ENCODE measurements at regions not wholly inside any gene's neighbourhood (a gene's known extent, or its start where the extent isn't known, plus 50 kb on each side); places are given as distances from the start of the nearest gene placed in this dataset.

DNA sequence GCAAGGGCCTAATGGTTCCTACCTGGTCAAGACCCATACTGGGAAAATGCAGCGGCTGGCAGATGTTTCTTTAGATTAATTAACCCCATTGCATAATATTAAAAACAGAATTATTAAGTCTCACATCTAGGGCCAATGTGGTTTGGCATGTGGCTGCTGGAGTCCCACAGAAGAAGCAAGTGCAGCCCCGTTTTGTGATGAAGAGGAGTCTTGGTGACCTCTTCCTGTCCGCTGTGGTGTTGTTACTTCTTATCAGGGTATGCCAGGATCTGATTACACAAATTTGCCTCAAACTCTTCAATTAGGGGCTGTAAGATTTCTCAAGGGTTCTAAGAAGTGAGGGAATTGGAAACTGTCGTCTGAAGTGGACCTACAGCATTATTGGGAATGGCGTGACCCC, 240.3 kb downstream of the SEC23IP start:
- TF ChIP-seq POLR2AphosphoS5 (IDR thresholded peaks at IDR 0.05) = no peak
- Histone ChIP-seq H3K27me3 (replicated peaks in 1 of 7) (peaks cover 0 to 15% (median 0%) of the 10 kb centered on the region in 7 donors), H3K4me1 (no peaks in the 10 kb centered on the region), H3K27ac (no peak overlapping the region), H3K36me3 (no peaks in the 10 kb centered on the region), H3K4me3 (no peak overlapping the region), H3K9me3 (no peaks in the 10 kb centered on the region)
- 54 to 67% (median 62%) methylated on average over 5 of the region's 5 CpGs for WGBS, 5 donors
- intact Hi-C loops (cut with DNase I; ENCODE audit: low total_unique reads) = no loop called here
- DNase-seq = no peak

DNA sequence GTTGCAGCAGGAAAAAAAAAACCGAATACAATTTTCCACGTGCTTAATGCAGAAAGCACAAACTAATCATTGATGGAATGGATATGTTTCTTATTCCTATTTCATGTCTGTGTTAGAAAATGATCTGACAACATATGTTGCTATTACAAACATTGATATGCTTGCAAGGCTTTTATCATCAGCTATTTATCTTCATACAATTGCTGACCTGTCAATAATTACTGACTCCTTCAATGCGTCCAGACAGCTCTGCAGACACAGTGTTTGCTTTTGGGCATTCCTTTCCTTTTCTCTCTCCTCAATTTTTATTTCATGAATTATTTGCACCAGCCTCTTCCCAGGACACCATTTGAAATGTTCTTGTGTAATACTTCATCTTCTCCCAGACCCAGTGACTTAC, 246.2 kb downstream of the SEC23IP start:
- Histone ChIP-seq H3K27me3 (replicated peaks in 1 of 7) (peaks cover 0 to 9% (median 0%) of the 10 kb centered on the region in 7 donors), H3K27ac (no peak overlapping the region), H3K4me1 (no peaks in the 10 kb centered on the region), H3K4me3 (no peak overlapping the region), H3K36me3 (no peaks in the 10 kb centered on the region), H3K9me3 (peaks cover 0 to 4% (median 0%) of the 10 kb centered on the region in 8 donors)
- intact Hi-C loops (cut with DNase I; ENCODE audit: low total_unique reads) = no loop called here
- TF ChIP-seq POLR2AphosphoS5 (IDR thresholded peaks at IDR 0.05) = no peak
- TF ChIP-seq, protein P1, sequence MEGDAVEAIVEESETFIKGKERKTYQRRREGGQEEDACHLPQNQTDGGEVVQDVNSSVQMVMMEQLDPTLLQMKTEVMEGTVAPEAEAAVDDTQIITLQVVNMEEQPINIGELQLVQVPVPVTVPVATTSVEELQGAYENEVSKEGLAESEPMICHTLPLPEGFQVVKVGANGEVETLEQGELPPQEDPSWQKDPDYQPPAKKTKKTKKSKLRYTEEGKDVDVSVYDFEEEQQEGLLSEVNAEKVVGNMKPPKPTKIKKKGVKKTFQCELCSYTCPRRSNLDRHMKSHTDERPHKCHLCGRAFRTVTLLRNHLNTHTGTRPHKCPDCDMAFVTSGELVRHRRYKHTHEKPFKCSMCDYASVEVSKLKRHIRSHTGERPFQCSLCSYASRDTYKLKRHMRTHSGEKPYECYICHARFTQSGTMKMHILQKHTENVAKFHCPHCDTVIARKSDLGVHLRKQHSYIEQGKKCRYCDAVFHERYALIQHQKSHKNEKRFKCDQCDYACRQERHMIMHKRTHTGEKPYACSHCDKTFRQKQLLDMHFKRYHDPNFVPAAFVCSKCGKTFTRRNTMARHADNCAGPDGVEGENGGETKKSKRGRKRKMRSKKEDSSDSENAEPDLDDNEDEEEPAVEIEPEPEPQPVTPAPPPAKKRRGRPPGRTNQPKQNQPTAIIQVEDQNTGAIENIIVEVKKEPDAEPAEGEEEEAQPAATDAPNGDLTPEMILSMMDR (IDR thresholded peaks at IDR 0.05 in 8 of 11, conservative IDR thresholded peaks at IDR 0.05 in 3 of 11) = no peak
- TF ChIP-seq POLR2A (IDR thresholded peaks at IDR 0.05) = no peak
- 79 to 87% (median 84%) methylated on average over 3 of the region's 3 CpGs for WGBS, 5 donors
- no peak for DNase-seq

DNA sequence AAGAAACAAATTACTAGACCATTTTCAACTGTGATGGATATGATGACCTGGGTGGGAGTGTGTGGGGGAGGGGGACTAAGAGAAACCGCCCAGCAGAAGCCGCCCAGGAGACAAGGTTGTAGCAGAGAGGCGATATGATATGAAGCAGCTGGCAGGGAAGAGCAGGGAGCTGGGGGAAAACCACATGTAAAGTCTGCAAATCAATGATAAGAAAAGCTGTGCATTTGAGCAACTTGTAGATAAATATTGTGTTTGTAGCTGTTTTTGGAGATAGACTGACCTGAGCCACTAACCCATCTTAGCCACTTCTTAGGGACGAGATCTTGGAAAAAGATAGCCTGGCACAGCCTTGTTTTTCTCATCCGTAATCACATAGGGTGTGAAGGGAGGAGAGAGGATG, 252.6 kb downstream of the SEC23IP start:
- TF ChIP-seq POLR2AphosphoS5 (IDR thresholded peaks at IDR 0.05) (no peak), POLR2A (IDR thresholded peaks at IDR 0.05) (no peak)
- TF ChIP-seq, protein P1 (IDR thresholded peaks at IDR 0.05 in 8 of 11, conservative IDR thresholded peaks at IDR 0.05 in 3 of 11) = no peak
- no peak overlapping the region for H3K27ac ChIP-seq
- no peak for DNase-seq
- no peaks in the 10 kb centered on the region for H3K36me3 ChIP-seq
- H3K4me3 ChIP-seq = no peak overlapping the region
- H3K9me3 ChIP-seq = peaks cover 0 to 5% (median 0%) of the 10 kb centered on the region in 8 donors
- 13 to 40% (median 27%) methylated on average over 5 of the region's 5 CpGs for WGBS, 5 donors
- H3K27me3 ChIP-seq (replicated peaks in 1 of 7) = peaks cover 0 to 25% (median 0%) of the 10 kb centered on the region in 7 donors
- H3K4me1 ChIP-seq = no peaks in the 10 kb centered on the region
- intact Hi-C loops (cut with DNase I; ENCODE audit: low total_unique reads) = no loop called here

DNA sequence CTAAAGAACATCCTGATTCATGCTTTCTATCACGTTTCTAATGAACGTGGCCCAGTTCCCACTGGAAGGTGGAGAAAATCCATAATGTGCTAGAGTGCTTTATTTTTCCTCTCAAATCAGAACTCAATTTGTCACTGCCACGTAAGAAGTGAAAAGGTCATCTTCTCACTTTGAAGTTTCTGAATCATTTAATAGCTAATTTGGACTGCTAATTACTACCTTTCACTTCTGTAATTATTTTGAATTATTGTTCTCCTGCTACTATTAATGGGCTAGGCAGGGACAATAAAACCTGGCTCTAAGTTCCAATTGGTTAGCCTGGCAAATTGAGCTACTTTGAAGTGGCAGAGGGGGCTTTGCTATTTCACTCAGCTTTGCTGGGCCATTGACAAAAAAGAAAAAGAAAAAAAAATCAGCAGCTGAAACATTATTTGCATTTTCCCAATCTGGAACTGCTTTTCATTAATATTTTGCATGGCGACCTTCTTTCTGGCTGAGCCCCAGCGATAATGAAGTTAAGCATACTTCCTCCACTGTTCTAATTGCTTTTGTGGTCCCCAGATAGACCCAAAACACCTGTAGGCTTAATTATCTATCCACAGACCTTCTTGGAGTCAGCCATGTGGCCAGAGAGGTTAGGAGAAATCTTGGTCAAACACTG, 264.2 kb downstream of the SEC23IP start:
- Histone ChIP-seq H3K4me3 (no peak overlapping the region), H3K36me3 (no peaks in the 10 kb centered on the region), H3K27me3 (replicated peaks in 1 of 7) (no peaks in the 10 kb centered on the region), H3K4me1 (no peaks in the 10 kb centered on the region), H3K9me3 (peaks cover 0 to 9% (median 0%) of the 10 kb centered on the region in 8 donors), H3K27ac (no peak overlapping the region)
- TF ChIP-seq POLR2A (IDR thresholded peaks at IDR 0.05) = no peak
- TF ChIP-seq POLR2AphosphoS5 (IDR thresholded peaks at IDR 0.05) = no peak
- TF ChIP-seq, protein P1 (IDR thresholded peaks at IDR 0.05 in 8 of 11, conservative IDR thresholded peaks at IDR 0.05 in 3 of 11) = no peak
- WGBS, 5 donors = 54 to 77% (median 60%) methylated on average over 5 of the region's 5 CpGs
- intact Hi-C loops (cut with DNase I; ENCODE audit: low total_unique reads) = no loop called here
- DNase-seq = no peak
